Esophagus mucosa (tissue), 1 donor: ENCODE measurements at regions not wholly inside any gene's neighbourhood (a gene's known extent, or its start where the extent isn't known, plus 50 kb on each side); places are given as distances from the start of the nearest gene placed in this dataset.
"Not testable (repeated sequence)": the region's sequence is repeated elsewhere in the genome, so short reads cannot be mapped to it uniquely, and the experiment has no call there.

Experiments
- ATAC-seq: fragments of 200-7000 bp; cut with Tn5 transposase; one replicate; pipeline ENCODE4 v1.9.1; 2020
- donor health status: DM: yes; HTN: yes; CAD: no.

- peak; percentile 38 for ATAC-seq
These were observed 348.7 kb upstream of the TNRC6C start for GRCh38 chr17:77609553-77610517.

GRCh38 chr17:77610518-77610893, 348.0 kb upstream of the TNRC6C start:
- no peak for ATAC-seq

DNA sequence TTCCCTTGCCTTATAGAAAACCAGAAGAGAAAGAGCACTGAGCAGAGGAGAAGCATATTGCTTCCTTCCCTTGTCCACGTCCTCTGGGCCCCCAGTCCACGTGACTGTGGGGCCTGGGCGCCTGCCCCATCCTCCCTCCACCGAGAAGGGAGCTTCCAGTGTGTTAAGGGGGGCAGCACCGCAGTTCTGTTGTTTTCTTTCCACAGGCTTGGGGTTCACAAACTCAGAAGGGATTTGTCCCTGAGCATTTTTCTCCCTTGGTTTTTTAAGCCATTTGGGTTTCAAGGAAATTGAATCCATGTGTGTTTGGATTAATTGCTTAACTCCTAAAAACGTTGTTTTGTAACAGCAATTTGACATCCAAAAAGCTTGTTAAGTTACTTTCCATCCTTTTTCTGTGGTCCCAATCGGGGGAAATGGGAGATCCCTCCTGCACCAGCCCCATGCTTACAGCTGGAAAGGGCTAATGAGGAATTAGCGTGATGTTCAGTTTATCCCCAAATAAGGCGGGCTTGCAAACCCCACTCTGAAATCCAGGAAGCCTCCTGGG, 347.5 kb upstream of the TNRC6C start:
- ATAC-seq: no peak

DNA sequence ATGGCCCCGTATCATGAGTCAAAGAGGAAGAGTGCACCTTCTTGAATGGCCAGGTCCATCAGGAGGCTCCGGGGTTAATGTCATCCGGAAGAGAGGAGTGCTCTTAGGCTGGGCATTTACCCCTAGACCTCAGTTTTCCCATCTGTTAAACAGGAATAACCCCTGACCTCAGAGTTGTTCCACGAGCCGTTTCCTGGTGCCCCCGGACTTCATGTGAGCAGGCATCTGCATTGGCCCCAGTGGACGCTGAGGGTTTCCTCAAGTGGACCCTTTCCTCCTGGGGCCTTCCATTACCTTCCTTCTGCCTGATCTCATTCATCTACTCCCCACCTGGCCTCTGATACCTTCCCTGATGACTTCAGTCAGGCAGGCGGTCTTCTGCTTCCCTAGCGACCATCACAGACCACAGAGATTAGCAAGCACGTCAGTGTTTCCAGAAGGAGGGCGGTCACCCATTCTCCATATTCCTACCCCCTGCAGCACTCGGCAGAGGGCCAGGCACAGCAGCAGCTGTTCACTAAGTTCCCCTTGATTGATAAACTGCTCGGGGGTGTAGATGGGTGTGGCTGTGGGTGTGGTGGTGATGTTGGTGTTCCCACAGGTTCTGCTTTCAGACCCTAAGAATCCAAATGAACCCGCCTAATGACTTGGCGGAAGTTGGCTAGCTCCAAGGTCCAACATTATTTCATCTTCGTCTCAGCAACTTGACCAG, 346.6 kb upstream of the TNRC6C start:
- no peak for ATAC-seq

DNA sequence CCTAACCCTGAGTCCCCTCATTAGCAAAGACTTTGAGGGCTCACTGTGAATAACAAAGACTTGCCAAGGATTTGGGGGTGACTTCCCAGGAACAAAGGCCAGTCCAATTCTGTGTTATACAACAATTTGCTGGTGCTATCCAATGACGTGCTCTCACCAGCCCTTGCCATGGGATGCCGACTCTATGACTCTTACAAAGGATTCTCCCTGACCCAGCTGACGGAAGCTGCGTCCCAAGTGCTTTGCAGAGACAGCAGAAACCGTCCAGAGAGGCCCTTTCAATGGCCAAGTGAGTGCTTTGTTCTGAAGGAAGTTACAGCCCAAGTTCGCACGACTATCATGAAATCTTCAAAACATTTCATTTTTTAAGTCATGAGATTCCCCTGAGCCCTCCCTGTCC, 345.3 kb upstream of the TNRC6C start:
- ATAC-seq: no peak

DNA sequence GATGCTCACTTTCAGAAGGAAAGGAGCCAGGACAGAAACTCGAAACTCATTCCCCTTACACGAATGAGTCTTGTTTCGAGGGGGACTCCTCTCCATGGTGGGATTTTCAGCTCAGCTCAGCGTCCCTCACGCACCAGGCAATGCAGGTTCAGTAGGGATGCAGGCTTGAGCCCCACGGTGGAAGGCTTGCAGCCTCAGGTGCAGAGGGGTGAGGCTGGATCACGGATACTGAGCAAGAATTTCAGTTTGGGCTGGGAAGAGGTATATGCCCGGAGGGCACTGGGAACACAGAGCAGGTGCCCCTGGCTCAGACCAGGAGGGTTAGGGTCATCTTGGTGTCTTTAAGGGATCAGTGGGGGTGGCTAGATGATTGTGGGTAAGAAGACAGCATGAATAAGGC, 344.9 kb upstream of the TNRC6C start:
- no peak for ATAC-seq

DNA sequence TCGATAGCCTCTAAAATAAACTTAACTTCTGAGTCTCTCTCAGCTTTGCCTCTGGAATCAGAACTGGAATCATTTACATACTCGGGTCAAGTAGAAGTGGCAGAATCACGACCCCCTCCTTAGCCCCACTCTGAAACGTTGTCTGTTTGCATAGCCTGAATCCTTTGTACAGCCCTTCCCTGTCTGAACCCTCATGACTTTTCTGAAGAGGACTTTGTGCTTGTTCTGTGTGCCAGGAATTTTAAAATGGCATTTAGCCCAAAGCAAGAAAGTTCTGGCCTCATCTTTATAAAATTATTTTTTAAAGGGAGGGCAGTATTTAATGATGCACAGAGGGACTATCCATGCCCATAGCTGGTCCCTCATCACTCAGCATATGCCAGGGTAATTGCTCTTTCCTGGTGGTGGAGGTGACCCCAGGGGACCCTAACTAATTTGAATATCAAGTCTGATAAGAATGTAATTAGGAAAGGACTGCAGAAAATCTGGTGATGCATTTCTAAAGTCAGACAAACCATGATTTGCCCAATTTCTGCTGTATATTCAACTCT, 342.7 kb upstream of the TNRC6C start:
- ATAC-seq: no peak

DNA sequence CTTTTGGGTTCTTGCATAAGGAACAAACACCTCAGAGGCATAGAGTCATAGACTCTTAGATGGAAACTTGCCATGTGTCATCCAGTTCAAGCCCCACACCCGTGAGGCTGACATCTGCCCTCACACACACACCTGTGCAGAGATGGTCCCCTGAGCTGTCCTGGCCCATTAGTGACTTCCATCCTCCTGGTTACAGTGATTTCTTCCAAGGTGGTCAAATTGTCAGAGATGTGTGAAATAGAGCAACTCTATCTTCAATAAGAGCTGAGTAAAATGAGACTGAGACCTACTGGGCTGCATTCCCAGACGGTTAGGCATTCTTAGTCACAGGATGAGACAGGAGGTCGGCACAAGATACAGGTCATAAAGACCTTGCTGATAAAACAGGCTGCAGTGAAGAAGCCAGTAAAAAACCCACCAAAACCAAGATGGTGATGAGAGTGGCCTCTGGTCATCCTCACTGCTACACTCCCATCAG, 342.2 kb upstream of the TNRC6C start:
- no peak for ATAC-seq

DNA sequence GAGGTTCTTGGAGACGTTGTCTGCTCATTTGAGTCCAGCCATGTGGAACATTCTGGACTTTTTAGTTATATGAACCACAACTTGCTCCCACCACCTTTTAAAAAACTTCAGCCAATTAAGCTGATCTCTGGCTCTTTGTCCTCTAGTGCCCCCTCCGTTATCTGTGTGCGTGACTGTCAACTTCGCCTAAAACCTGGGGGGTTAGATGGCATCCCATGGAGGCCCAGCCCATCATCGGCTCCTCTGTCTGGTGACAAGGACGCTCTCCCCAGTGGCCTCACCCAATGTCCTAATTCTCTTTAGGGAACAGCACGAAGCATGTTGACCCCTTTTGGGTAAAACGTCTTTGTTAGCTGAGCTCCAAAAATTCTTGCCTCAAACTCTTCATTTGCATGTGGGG, 341.0 kb upstream of the TNRC6C start:
- no peak for ATAC-seq

DNA sequence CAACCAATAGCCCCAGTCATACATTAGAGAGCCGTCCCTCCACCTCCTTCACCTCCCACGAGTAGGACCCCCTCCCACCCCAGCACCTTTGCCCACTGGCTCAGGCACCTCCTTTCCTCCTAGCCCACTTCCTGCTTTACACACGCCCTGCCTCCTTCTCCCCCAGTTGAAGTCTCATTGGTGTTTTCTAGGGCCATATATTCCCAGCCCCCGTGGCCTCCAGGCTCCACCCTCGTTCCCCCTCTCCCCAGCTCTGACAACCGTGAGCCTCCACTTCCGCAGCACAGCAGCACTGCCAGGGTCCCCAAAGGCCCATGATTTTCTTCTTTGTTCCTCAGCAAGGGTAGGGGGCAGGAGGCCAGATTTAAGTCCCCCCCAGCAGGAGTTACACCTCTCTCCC, 340.3 kb upstream of the TNRC6C start:
- ATAC-seq: no peak

- ATAC-seq: no peak
These were observed 339.8 kb upstream of the TNRC6C start for GRCh38 chr17:77618731-77619130.

GRCh38 chr17:77619326-77619725, 339.2 kb upstream of the TNRC6C start:
- no peak for ATAC-seq

GRCh38 chr17:77619851-77620250, 338.7 kb upstream of the TNRC6C start:
- ATAC-seq: no peak

- no peak for ATAC-seq
These were observed 338.2 kb upstream of the TNRC6C start for GRCh38 chr17:77620282-77620681.

- ATAC-seq: not testable (repeated sequence)
These were observed 336.4 kb upstream of the TNRC6C start for GRCh38 chr17:77622084-77622483.

DNA sequence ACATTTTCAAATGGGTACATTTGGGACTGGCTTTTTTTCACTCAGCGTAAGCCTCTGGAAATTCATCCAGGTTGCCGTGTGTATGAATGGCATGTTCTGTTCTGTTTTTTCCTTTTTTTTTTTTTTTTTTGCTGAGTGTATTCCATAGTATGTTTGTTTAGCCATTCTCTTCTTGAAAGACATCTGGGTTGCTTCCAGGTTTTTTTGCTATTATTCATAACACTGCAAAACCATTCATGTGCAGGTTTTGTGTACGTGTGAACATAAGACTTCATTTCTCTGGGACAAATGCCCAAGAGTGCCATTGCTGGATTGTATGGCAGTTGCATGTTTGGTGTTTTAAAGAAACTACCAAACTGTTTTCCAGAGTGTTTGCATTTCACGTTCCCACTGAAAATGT, 335.9 kb upstream of the TNRC6C start:
- no peak for ATAC-seq

GRCh38 chr17:77623321-77623720, 335.2 kb upstream of the TNRC6C start:
- ATAC-seq: not testable (repeated sequence)

DNA sequence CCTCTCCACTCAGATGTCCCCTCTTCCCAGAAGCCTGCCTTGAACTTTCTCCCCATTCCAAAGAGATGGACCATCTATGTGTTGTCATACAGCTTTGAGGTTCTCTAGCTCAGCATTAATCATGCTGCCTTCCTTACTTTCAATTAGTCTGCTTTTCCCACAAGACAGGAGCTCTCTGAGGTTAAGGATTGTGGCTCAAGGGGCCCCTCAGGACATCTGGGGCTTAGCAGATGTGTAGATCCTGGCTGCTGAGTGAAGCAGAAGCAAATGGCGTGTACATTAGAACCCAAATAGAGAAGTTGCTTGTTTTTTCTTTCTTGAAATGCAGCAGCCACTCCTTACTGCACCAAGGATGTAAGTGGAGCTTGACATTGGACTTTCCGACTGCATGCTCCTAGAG, 330.5 kb upstream of the TNRC6C start:
- no peak for ATAC-seq

- not testable (repeated sequence) for ATAC-seq
These were observed 329.2 kb upstream of the TNRC6C start for GRCh38 chr17:77629284-77629683.

GRCh38 chr17:77631307-77631706, 327.2 kb upstream of the TNRC6C start:
- ATAC-seq: no peak

- ATAC-seq: no peak
These were observed 325.9 kb upstream of the TNRC6C start for GRCh38 chr17:77632619-77633018.

GRCh38 chr17:77634710-77635109, 323.8 kb upstream of the TNRC6C start:
- no peak for ATAC-seq

DNA sequence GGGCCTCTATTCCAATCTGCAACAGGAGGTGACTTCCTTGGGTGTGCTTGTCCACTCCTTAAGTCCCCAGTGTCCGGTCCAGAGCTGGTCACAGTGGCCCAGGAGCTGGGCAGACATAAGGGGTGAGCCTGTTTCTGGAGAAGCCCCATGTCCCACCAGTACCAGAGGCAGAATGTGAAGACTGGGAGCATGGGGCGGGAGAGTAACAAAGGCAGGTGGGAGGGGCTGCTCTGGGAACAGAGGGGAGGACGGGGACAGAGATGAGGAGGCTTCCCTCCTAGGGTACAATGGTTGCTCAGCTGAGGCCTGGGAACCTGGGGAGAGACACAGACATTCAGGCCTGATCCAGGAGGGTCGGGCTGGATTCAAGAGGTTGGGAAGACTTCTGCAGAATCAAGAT, 323.3 kb upstream of the TNRC6C start:
- no peak for ATAC-seq
